ENCODE measurements at regions not wholly inside any gene's neighbourhood (a gene's known extent, or its start where the extent isn't known, plus 50 kb on each side); places are given as distances from the start of the nearest gene placed in this dataset.

GRCh38 chr11:60641940-60642339 lies 57.5 kb upstream of the MS4A8 start:
- no peak overlapping the region for H3K4me3 ChIP-seq (ENCODE audit: low read depth in 1 of 3, low read length in 3 of 3)
- H3K9ac ChIP-seq (ENCODE audit: low read depth in 1 of 2, low read length in 2 of 2) = no peak overlapping the region
- no peaks in the 10 kb centered on the region for H3K27me3 ChIP-seq (ENCODE audit: control insufficient read depth in 4 of 4, insufficient read depth in 4 of 4, low read length in 3 of 4)
- H3K27ac ChIP-seq (ENCODE audit: low read depth in 1 of 2, low read length in 2 of 2) = no peak overlapping the region
- H3K9me3 ChIP-seq (ENCODE audit: control insufficient read depth in 4 of 4, low read length in 3 of 4) = peaks cover 0 to 3% (median 0%) of the 10 kb centered on the region in 4 donors
- H3K36me3 ChIP-seq (ENCODE audit: control insufficient read depth in 4 of 4, insufficient read depth in 3 of 4, low read depth in 1 of 4, low read length in 3 of 4) = no peaks in the 10 kb centered on the region
- TF ChIP-seq NR2F2 (IDR thresholded peaks at IDR 0.05) (no peak), EGR1 (IDR thresholded peaks at IDR 0.05; ENCODE audit: low read depth in 2 of 2) (no peak), REST (IDR thresholded peaks at IDR 0.05) (no peak), CTCF (IDR thresholded peaks at IDR 0.05; ENCODE audit: low read depth, low read length, missing input control) (no peak), HNF4G (IDR thresholded peaks at IDR 0.05) (no peak), MAX (IDR thresholded peaks at IDR 0.05) (no peak), FOXA1 (IDR thresholded peaks at IDR 0.05) (no peak), ATF3 (IDR thresholded peaks at IDR 0.05) (no peak), FOXA2 (IDR thresholded peaks at IDR 0.05) (no peak), GABPA (IDR thresholded peaks at IDR 0.05 in 1 of 2, conservative IDR thresholded peaks at IDR 0.05 in 1 of 2) (no peak), HNF4A (conservative IDR thresholded peaks at IDR 0.05) (no peak), JUND (IDR thresholded peaks at IDR 0.05) (no peak), SP1 (IDR thresholded peaks at IDR 0.05) (no peak), RAD21 (IDR thresholded peaks at IDR 0.05) (no peak), TAF1 (conservative IDR thresholded peaks at IDR 0.05) (no peak), ZBTB33 (IDR thresholded peaks at IDR 0.05) (no peak)
- no peak for DNase-seq (ENCODE audit: low spot score)
- H3K4me1 ChIP-seq (ENCODE audit: control insufficient read depth in 4 of 4, insufficient read depth in 4 of 4, low read length in 3 of 4) = no peaks in the 10 kb centered on the region
- WGBS = 95% methylated on average over 3 of the region's 3 CpGs

- Histone ChIP-seq H3K27me3 (ENCODE audit: control insufficient read depth in 4 of 4, insufficient read depth in 4 of 4, low read length in 3 of 4) (no peaks in the 10 kb centered on the region), H3K9me3 (ENCODE audit: control insufficient read depth in 4 of 4, low read length in 3 of 4) (peaks cover 0 to 6% (median 3%) of the 10 kb centered on the region in 4 donors), H3K4me1 (ENCODE audit: control insufficient read depth in 4 of 4, insufficient read depth in 4 of 4, low read length in 3 of 4) (no peaks in the 10 kb centered on the region), H3K4me3 (ENCODE audit: low read depth in 1 of 3, low read length in 3 of 3) (no peak overlapping the region), H3K36me3 (ENCODE audit: control insufficient read depth in 4 of 4, insufficient read depth in 3 of 4, low read depth in 1 of 4, low read length in 3 of 4) (no peaks in the 10 kb centered on the region), H3K27ac (ENCODE audit: low read depth in 1 of 2, low read length in 2 of 2) (no peak overlapping the region), H3K9ac (ENCODE audit: low read depth in 1 of 2, low read length in 2 of 2) (no peak overlapping the region)
- DNase-seq (ENCODE audit: low spot score) = no peak
- WGBS = 71% methylated on average over 28 of the region's 28 CpGs
- no peak for TF ChIP-seq HNF4A (conservative IDR thresholded peaks at IDR 0.05)
- TF ChIP-seq CTCF (IDR thresholded peaks at IDR 0.05; ENCODE audit: low read depth, low read length, missing input control) = no peak
- no peak for TF ChIP-seq EGR1 (IDR thresholded peaks at IDR 0.05; ENCODE audit: low read depth in 2 of 2)
- TF ChIP-seq YY1 (IDR thresholded peaks at IDR 0.05) = no peak
- no peak for TF ChIP-seq SP1 (IDR thresholded peaks at IDR 0.05)
- TF ChIP-seq REST (IDR thresholded peaks at IDR 0.05) = no peak
- no peak for TF ChIP-seq GABPA (IDR thresholded peaks at IDR 0.05 in 1 of 2, conservative IDR thresholded peaks at IDR 0.05 in 1 of 2)
- no peak for TF ChIP-seq FOXA1 (IDR thresholded peaks at IDR 0.05)
- no peak for TF ChIP-seq HNF4G (IDR thresholded peaks at IDR 0.05)
- TF ChIP-seq MAX (IDR thresholded peaks at IDR 0.05) = no peak
- no peak for TF ChIP-seq ATF3 (IDR thresholded peaks at IDR 0.05)
Measured at GRCh38 chr11:60647087-60647486, 52.3 kb upstream of the MS4A8 start.

Data from liver (tissue), 8 donors.